Suprapubic skin (tissue), 4 donors: ENCODE measurements at regions not wholly inside any gene's neighbourhood (a gene's known extent, or its start where the extent isn't known, plus 50 kb on each side); places are given as distances from the start of the nearest gene placed in this dataset.
A peak's percentile ranks its signal among the peaks of the same experiment; 100 is the strongest.

Source experiments
- DNase-seq, 2 donors: peaks; one replicate each; pipeline ENCODE4 v3.0.0-alpha.2; 2019; ENCODE audit warnings: low spot score in 2 of 2
- H3K27ac ChIP-seq: fragments of 200-600 bp; sonication (generic); one replicate; pipeline ENCODE4 v1.5.1; 2019
- H3K27me3 ChIP-seq: fragments of 200-600 bp; sonication (generic); one replicate; pipeline ENCODE4 v1.5.1; 2019
- H3K36me3 ChIP-seq: fragments of 200-600 bp; sonication (generic); one replicate; pipeline ENCODE4 v1.5.1; 2019
- H3K4me1 ChIP-seq: fragments of 200-600 bp; sonication (generic); one replicate; pipeline ENCODE4 v1.5.1; 2019
- H3K4me3 ChIP-seq: fragments of 200-600 bp; sonication (generic); one replicate; pipeline ENCODE4 v1.5.1; 2019; ENCODE audit warnings: mild to moderate bottlenecking
- H3K9me3 ChIP-seq: fragments of 200-600 bp; sonication (generic); one replicate; pipeline ENCODE4 v1.5.1; 2019
- CTCF ChIP-seq, 2 donors: fragments of 200-600 bp in 1 of 2; fragments of 450-650 bp in 1 of 2; sonication (generic) in 1 of 2; IDR thresholded peaks; one replicate each; pipeline ENCODE4 v1.5.1; 2016 to 2019; ENCODE audit warnings: antibody characterized with exemption in 2 of 2, mild to moderate bottlenecking in 1 of 2, moderate library complexity in 1 of 2
- EP300 ChIP-seq: sonication (generic); formaldehyde crosslinking; IDR thresholded peaks from one replicate; pipeline ENCODE4 v1.6.1; 2017; ENCODE audit warnings: antibody characterized with exemption
- POLR2A ChIP-seq, 2 donors: fragments of 450-650 bp; IDR thresholded peaks; one replicate each; pipeline ENCODE4 v1.6.1; 2017; ENCODE audit warnings: antibody characterized with exemption in 2 of 2, mild to moderate bottlenecking in 2 of 2, moderate library complexity in 2 of 2
- POLR2AphosphoS5 ChIP-seq, 3 donors: sonication (generic); formaldehyde crosslinking; IDR thresholded peaks; one replicate each; pipeline ENCODE4 v1.6.1; 2017; ENCODE audit warnings: antibody characterized with exemption in 3 of 3
- WGBS: methylation state at CpG from one replicate; pipeline ENCODE4 v1.1.5; 2018; 5-methylcytosine and 5-hydroxymethylcytosine counted together

GRCh38 chr7:17638727-17639126, 301.6 kb downstream of the SNX13 start:
- DNase-seq, result no peak
- H3K36me3 ChIP-seq, result no peaks in the 10 kb centered on the region
- no peak for TF ChIP-seq CTCF (IDR thresholded peaks at IDR 0.05)
- TF ChIP-seq POLR2A (IDR thresholded peaks at IDR 0.05), result no peak
- TF ChIP-seq EP300, result no peak
- TF ChIP-seq POLR2AphosphoS5 (IDR thresholded peaks at IDR 0.05), result no peak
- no peaks in the 10 kb centered on the region for H3K27me3 ChIP-seq
- 85% methylated on average over 1 of the region's 1 CpG for WGBS
- no peak overlapping the region for H3K27ac ChIP-seq
- no peaks in the 10 kb centered on the region for H3K9me3 ChIP-seq
- H3K4me1 ChIP-seq, result peaks cover 14% of the 10 kb centered on the region
- H3K4me3 ChIP-seq, result no peak overlapping the region

- WGBS, result 75% methylated on average over 4 of the region's 4 CpGs
- Histone ChIP-seq H3K36me3 (no peaks in the 10 kb centered on the region), H3K4me3 (no peak overlapping the region), H3K9me3 (no peaks in the 10 kb centered on the region), H3K4me1 (peaks cover 14% of the 10 kb centered on the region), H3K27me3 (no peaks in the 10 kb centered on the region), H3K27ac (no peak overlapping the region)
- DNase-seq, result no peak
- no peak for TF ChIP-seq POLR2AphosphoS5 (IDR thresholded peaks at IDR 0.05)
- peak; percentile 34 to 61 for TF ChIP-seq CTCF (IDR thresholded peaks at IDR 0.05)
- TF ChIP-seq EP300, result no peak
Measured at GRCh38 chr7:17640730-17641377, 299.4 kb downstream of the SNX13 start.

GRCh38 chr7:17645500-17645899, 294.8 kb downstream of the SNX13 start:
- DNase-seq, result no peak
- Histone ChIP-seq H3K36me3 (no peaks in the 10 kb centered on the region), H3K4me3 (no peak overlapping the region), H3K4me1 (peaks cover 12% of the 10 kb centered on the region), H3K27me3 (no peaks in the 10 kb centered on the region), H3K9me3 (no peaks in the 10 kb centered on the region), H3K27ac (no peak overlapping the region)
- 93% methylated on average over 1 of the region's 1 CpG for WGBS
- TF ChIP-seq EP300 (no peak), CTCF (IDR thresholded peaks at IDR 0.05) (no peak), POLR2A (IDR thresholded peaks at IDR 0.05) (no peak), POLR2AphosphoS5 (IDR thresholded peaks at IDR 0.05) (no peak)

GRCh38 chr7:17646253-17646956, 293.9 kb downstream of the SNX13 start:
- no peak for DNase-seq
- Histone ChIP-seq H3K27ac (no peak overlapping the region), H3K9me3 (no peaks in the 10 kb centered on the region), H3K4me3 (no peak overlapping the region), H3K27me3 (no peaks in the 10 kb centered on the region), H3K36me3 (no peaks in the 10 kb centered on the region), H3K4me1 (peaks cover 15% of the 10 kb centered on the region)
- WGBS, result 54% methylated on average over 3 of the region's 3 CpGs
- TF ChIP-seq EP300, result no peak
- TF ChIP-seq POLR2AphosphoS5 (IDR thresholded peaks at IDR 0.05), result no peak
- no peak for TF ChIP-seq POLR2A (IDR thresholded peaks at IDR 0.05)
- TF ChIP-seq CTCF (IDR thresholded peaks at IDR 0.05), result peak; percentile 4 to 10

GRCh38 chr7:17651341-17651740, 289.0 kb downstream of the SNX13 start:
- no peaks in the 10 kb centered on the region for H3K27me3 ChIP-seq
- no peak for DNase-seq
- no peak overlapping the region for H3K4me3 ChIP-seq
- no peak for TF ChIP-seq EP300
- TF ChIP-seq POLR2AphosphoS5 (IDR thresholded peaks at IDR 0.05), result no peak
- no peak for TF ChIP-seq POLR2A (IDR thresholded peaks at IDR 0.05)
- TF ChIP-seq CTCF (IDR thresholded peaks at IDR 0.05), result no peak
- WGBS, result 66% methylated on average over 2 of the region's 2 CpGs
- H3K4me1 ChIP-seq, result peaks cover 35% of the 10 kb centered on the region
- H3K27ac ChIP-seq, result peak overlapping the region; percentile 77
- no peaks in the 10 kb centered on the region for H3K36me3 ChIP-seq
- no peaks in the 10 kb centered on the region for H3K9me3 ChIP-seq
